ENCODE measurements at regions not wholly inside any gene's neighbourhood (a gene's known extent, or its start where the extent isn't known, plus 50 kb on each side); places are given as distances from the start of the nearest gene placed in this dataset.

DNA sequence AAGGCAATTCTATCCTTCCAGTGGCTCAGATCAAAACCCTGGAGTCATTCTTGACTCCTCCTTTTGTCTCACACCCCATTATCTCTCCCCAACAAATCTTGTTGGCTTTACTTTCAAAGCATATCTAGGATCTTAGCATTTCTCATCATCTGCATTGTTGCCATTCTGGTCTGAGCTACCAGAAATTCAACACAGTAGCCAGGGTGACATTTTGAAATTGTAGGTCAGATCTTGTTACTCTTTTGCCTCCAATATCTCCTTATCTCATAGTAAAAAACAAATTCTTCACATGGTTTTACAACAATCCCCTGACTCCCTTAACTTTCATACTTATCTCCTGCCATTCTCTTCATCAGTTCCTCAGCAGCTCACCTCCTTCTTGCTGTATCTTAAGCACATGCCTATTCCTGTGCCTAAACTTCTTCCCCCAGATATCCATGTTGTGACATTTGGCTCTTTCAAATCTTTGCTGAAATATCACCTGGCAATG lies 115.8 kb downstream of the KLF5 start:
- CTCF ChIA-PET: no interaction called here
- Histone ChIP-seq H3K4me3 (ENCODE audit: low read length) (no peak overlapping the region), H3K27ac (ENCODE audit: low read depth in 1 of 2, low read length in 2 of 2) (no peak overlapping the region), H3K36me3 (ENCODE audit: insufficient read depth, low read length) (no peaks in the 10 kb centered on the region), H3K4me1 (ENCODE audit: insufficient read depth, low read length) (no peaks in the 10 kb centered on the region), H3K9me3 (ENCODE audit: control insufficient read depth in 1 of 2, insufficient read depth in 1 of 2, low read length in 2 of 2) (no peaks in the 10 kb centered on the region), H3K27me3 (ENCODE audit: control insufficient read depth in 1 of 2, insufficient read depth in 2 of 2, low read length in 2 of 2) (no peaks in the 10 kb centered on the region)
- no peak overlapping the region for H3K4me3 Mint-ChIP-seq
- H3K4me1 Mint-ChIP-seq (ENCODE audit: low read depth): no peaks in the 10 kb centered on the region
- ATAC-seq (ENCODE audit: poor library complexity) (no peak), DNase-seq (no peak)
- no peaks in the 10 kb centered on the region for H3K9me3 Mint-ChIP-seq
- TF ChIP-seq, protein P1, sequence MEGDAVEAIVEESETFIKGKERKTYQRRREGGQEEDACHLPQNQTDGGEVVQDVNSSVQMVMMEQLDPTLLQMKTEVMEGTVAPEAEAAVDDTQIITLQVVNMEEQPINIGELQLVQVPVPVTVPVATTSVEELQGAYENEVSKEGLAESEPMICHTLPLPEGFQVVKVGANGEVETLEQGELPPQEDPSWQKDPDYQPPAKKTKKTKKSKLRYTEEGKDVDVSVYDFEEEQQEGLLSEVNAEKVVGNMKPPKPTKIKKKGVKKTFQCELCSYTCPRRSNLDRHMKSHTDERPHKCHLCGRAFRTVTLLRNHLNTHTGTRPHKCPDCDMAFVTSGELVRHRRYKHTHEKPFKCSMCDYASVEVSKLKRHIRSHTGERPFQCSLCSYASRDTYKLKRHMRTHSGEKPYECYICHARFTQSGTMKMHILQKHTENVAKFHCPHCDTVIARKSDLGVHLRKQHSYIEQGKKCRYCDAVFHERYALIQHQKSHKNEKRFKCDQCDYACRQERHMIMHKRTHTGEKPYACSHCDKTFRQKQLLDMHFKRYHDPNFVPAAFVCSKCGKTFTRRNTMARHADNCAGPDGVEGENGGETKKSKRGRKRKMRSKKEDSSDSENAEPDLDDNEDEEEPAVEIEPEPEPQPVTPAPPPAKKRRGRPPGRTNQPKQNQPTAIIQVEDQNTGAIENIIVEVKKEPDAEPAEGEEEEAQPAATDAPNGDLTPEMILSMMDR (IDR thresholded peaks at IDR 0.05): no peak
- no peaks in the 10 kb centered on the region for H3K36me3 Mint-ChIP-seq (ENCODE audit: low read depth)
- H3K27ac Mint-ChIP-seq: no peak overlapping the region
- no peaks in the 10 kb centered on the region for H3K27me3 Mint-ChIP-seq
- POLR2A ChIA-PET: no interaction called here
- intact Hi-C loops (cut with DNase I, micrococcal nuclease): no loop called here

DNA sequence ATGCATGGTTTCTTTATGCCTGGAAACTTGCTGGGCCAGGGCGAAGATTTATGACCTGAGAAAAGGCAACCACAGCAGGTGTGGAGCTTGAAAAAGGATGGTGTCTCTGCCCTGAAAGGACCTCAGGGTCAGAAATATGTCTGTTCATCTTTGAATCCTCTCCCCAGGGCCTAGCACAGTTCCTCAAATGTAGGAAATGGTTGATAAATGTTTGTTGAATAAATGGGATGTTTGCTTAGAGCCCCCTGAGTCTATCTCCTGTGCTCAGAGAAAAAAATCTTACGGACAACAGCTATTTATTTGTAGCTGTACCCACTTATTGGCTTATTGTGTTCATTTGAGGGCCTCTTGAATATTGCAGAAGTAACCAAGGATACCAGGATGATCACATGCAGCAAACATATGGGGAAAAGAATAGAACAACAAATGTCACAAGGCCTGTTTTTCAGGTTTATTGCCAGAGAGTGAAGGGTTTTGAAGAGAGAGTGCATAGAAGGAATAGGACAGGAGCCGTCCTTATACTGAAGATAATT lies 114.5 kb downstream of the KLF5 start:
- Mint-ChIP-seq H3K4me1 (ENCODE audit: low read depth) (no peaks in the 10 kb centered on the region), H3K4me3 (no peak overlapping the region), H3K27ac (no peak overlapping the region), H3K9me3 (no peaks in the 10 kb centered on the region), H3K27me3 (no peaks in the 10 kb centered on the region), H3K36me3 (ENCODE audit: low read depth) (no peaks in the 10 kb centered on the region)
- TF ChIP-seq, protein P1 (IDR thresholded peaks at IDR 0.05): no peak
- intact Hi-C loops (cut with DNase I, micrococcal nuclease): no loop called here
- ATAC-seq (ENCODE audit: poor library complexity) (no peak), DNase-seq (no peak)
- no peak overlapping the region for H3K27ac ChIP-seq (ENCODE audit: low read depth in 1 of 2, low read length in 2 of 2)
- no peaks in the 10 kb centered on the region for H3K36me3 ChIP-seq (ENCODE audit: insufficient read depth, low read length)
- H3K4me3 ChIP-seq (ENCODE audit: low read length): no peak overlapping the region
- H3K9me3 ChIP-seq (ENCODE audit: control insufficient read depth in 1 of 2, insufficient read depth in 1 of 2, low read length in 2 of 2): no peaks in the 10 kb centered on the region
- ChIA-PET CTCF (no interaction called here), POLR2A (no interaction called here)
- no peaks in the 10 kb centered on the region for H3K4me1 ChIP-seq (ENCODE audit: insufficient read depth, low read length)
- no peaks in the 10 kb centered on the region for H3K27me3 ChIP-seq (ENCODE audit: control insufficient read depth in 1 of 2, insufficient read depth in 2 of 2, low read length in 2 of 2)

DNA sequence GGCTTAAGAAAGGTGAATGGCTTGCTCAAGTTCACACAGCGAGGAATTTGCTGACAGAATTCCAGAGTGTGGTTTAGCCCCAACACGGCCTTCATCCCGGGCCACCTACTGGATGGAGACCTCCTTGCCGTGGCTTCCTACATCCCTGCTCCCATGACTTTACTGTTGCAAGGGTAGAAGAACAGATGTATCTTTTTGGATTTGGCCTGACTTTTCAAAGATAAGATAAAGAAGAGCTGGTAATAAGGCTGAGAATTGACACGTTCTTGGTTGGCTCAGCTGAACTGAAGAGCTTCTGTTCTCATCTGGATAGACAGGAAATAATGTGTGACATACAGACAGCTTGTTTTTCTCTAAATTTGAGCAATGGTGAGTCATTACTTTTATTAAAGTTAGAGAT lies 113.1 kb downstream of the KLF5 start:
- no peak for ATAC-seq (ENCODE audit: poor library complexity)
- no peaks in the 10 kb centered on the region for H3K27me3 ChIP-seq (ENCODE audit: control insufficient read depth in 1 of 2, insufficient read depth in 2 of 2, low read length in 2 of 2)
- H3K9me3 Mint-ChIP-seq: no peaks in the 10 kb centered on the region
- H3K4me3 Mint-ChIP-seq: no peak overlapping the region
- no peaks in the 10 kb centered on the region for H3K4me1 ChIP-seq (ENCODE audit: insufficient read depth, low read length)
- no peaks in the 10 kb centered on the region for H3K36me3 ChIP-seq (ENCODE audit: insufficient read depth, low read length)
- H3K27ac Mint-ChIP-seq: no peak overlapping the region
- POLR2A ChIA-PET: no interaction called here
- intact Hi-C loops (cut with DNase I, micrococcal nuclease): no loop called here
- H3K27ac ChIP-seq (ENCODE audit: low read depth in 1 of 2, low read length in 2 of 2): no peak overlapping the region
- H3K27me3 Mint-ChIP-seq: no peaks in the 10 kb centered on the region
- CTCF ChIA-PET: no interaction called here
- H3K4me1 Mint-ChIP-seq (ENCODE audit: low read depth): no peaks in the 10 kb centered on the region
- no peak for DNase-seq
- H3K4me3 ChIP-seq (ENCODE audit: low read length): no peak overlapping the region
- no peaks in the 10 kb centered on the region for H3K36me3 Mint-ChIP-seq (ENCODE audit: low read depth)
- TF ChIP-seq, protein P1 (IDR thresholded peaks at IDR 0.05): no peak
- no peaks in the 10 kb centered on the region for H3K9me3 ChIP-seq (ENCODE audit: control insufficient read depth in 1 of 2, insufficient read depth in 1 of 2, low read length in 2 of 2)
